Effector memory CD4-positive, alpha-beta T cell (primary cell): ENCODE measurements at regions not wholly inside any gene's neighbourhood (a gene's known extent, or its start where the extent isn't known, plus 50 kb on each side); places are given as distances from the start of the nearest gene placed in this dataset.

Source experiments
- DNase-seq, 3 donors: peaks; one replicate each; pipeline ENCODE4 v3.0.0-alpha.2; 2020
- H3K27ac ChIP-seq: 2 replicates; pipeline ENCODE4 v1.7.0; 2013; ENCODE audit warnings: mild to moderate bottlenecking, low read length, moderate library complexity; ENCODE audit not compliant: insufficient read depth, poor library complexity, severe bottlenecking
- H3K27me3 ChIP-seq: replicated peaks from 2 replicates; pipeline ENCODE4 v1.7.0; 2013; ENCODE audit warnings: mild to moderate bottlenecking, low read length; ENCODE audit not compliant: insufficient read depth, control insufficient read depth, poor library complexity, severe bottlenecking
- H3K36me3 ChIP-seq: 2 replicates; pipeline ENCODE4 v1.7.0; 2013; ENCODE audit warnings: mild to moderate bottlenecking, low read length, moderate library complexity; ENCODE audit not compliant: control insufficient read depth, insufficient read depth
- H3K4me1 ChIP-seq: 2 replicates; pipeline ENCODE4 v1.7.0; 2013; ENCODE audit warnings: low read length, mild to moderate bottlenecking; ENCODE audit not compliant: control insufficient read depth, insufficient read depth, poor library complexity, severe bottlenecking
- H3K4me3 ChIP-seq: 2 replicates; pipeline ENCODE4 v1.7.0; 2013; ENCODE audit warnings: low read length, low read depth, mild to moderate bottlenecking; ENCODE audit not compliant: insufficient read depth, poor library complexity, severe bottlenecking
- H3K9me3 ChIP-seq: 2 replicates; pipeline ENCODE4 v1.7.0; 2013; ENCODE audit warnings: mild to moderate bottlenecking, low read length, moderate library complexity; ENCODE audit not compliant: control insufficient read depth

DNA sequence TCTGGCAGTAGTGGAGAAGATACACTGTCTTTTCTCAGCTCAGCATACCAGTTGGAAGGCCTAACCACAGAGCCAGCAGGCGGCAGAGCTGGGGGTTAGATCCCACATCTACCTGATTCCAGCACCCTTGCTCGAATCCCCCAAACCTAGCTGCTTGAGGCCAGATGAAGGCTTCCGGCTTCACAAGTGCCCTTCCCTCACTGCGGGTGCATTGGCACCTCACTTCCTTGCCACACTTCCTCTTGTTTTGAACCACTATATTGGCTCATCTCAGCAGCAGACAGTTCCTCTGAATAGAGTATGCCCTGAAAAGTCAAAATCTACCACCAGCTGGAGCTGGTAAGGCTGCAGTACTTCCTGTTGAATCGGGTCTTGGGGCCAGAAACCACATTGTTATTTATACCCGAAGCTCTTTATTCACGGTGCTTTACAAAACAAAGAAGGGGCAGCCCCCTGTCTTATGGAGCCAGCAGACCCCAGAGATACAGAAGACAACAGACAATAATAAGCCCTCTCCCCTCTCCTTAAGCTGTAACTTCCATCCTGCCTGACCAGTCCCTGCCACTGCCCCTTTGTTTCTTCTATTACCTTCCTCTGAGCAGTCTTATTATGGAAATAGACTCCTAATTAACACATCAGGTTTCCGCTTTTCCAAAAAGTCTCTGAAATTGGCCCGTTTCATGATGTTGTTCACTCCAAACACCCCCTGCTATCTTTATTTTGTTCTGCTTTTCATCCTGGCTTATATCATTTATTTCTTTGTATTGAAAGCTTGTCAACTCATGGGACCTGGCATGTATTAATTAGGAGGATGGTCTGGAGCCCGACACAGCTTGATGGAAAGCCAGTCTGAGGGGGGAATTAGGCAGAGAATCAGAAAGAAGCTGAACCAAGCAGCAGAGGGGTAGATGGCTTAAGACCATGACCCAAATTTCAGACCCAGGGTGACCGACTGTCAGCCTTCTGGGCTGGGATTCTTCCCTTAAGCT, 233.5 kb downstream of the EFCAB11 start:
- no peaks in the 10 kb centered on the region for H3K27me3 ChIP-seq
- peak; percentile 58 to 73 (median 65) for DNase-seq

GRCh38 chr14:89720076-89720687, 234.3 kb downstream of the EFCAB11 start:
- Histone ChIP-seq H3K4me3 (no peak overlapping the region), H3K36me3 (no peaks in the 10 kb centered on the region), H3K4me1 (peaks cover 47% of the 10 kb centered on the region), H3K9me3 (no peaks in the 10 kb centered on the region), H3K27me3 (no peaks in the 10 kb centered on the region), H3K27ac (peak overlapping the region; percentile 82)
- peak in 2 of 3 donors; percentile 8 to 14 for DNase-seq

More for the DNA sequence above, 233.5 kb downstream of the EFCAB11 start:
- H3K4me1 ChIP-seq: peaks cover 49% of the 10 kb centered on the region
- no peak overlapping the region for H3K4me3 ChIP-seq
- no peaks in the 10 kb centered on the region for H3K36me3 ChIP-seq
- no peaks in the 10 kb centered on the region for H3K9me3 ChIP-seq
- H3K27ac ChIP-seq: peak overlapping the region; percentile 82

- no peak for DNase-seq
- Histone ChIP-seq H3K4me3 (no peak overlapping the region), H3K27me3 (no peaks in the 10 kb centered on the region), H3K27ac (peak overlapping the region; percentile 82), H3K4me1 (peaks cover 46% of the 10 kb centered on the region), H3K36me3 (no peaks in the 10 kb centered on the region), H3K9me3 (no peaks in the 10 kb centered on the region)
These were observed 235.0 kb downstream of the EFCAB11 start for GRCh38 chr14:89719366-89720075.

- Histone ChIP-seq H3K36me3 (no peaks in the 10 kb centered on the region), H3K4me3 (no peak overlapping the region), H3K27me3 (no peaks in the 10 kb centered on the region), H3K27ac (no peak overlapping the region), H3K9me3 (no peaks in the 10 kb centered on the region), H3K4me1 (no peaks in the 10 kb centered on the region)
- DNase-seq: no peak
These were observed 245.4 kb downstream of the EFCAB11 start for GRCh38 chr14:89708982-89709625.

DNA sequence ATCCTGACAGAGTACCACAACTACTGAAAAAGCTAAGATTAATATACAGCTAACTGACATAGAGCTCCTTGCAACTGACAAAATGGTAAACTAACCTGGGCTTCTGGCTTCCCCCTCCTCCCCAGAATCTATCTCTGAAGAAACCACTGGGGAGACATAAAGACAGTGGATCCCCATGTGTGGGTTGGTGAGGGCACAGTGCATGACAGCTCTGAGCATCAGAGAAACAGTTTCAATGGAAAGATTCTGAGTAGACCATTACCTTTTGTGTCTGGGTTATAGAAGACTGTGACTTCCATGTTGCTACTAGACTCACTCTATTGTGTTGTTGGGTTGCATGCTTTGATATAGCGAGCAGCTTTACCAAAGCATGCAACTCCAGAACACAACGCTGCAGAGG, 247.4 kb downstream of the EFCAB11 start:
- H3K4me3 ChIP-seq: no peak overlapping the region
- no peak for DNase-seq
- H3K9me3 ChIP-seq: no peaks in the 10 kb centered on the region
- H3K36me3 ChIP-seq: no peaks in the 10 kb centered on the region
- H3K27me3 ChIP-seq: no peaks in the 10 kb centered on the region
- H3K27ac ChIP-seq: no peak overlapping the region
- peaks cover 6% of the 10 kb centered on the region for H3K4me1 ChIP-seq

- peaks cover 16% of the 10 kb centered on the region for H3K4me1 ChIP-seq
- no peaks in the 10 kb centered on the region for H3K9me3 ChIP-seq
- no peaks in the 10 kb centered on the region for H3K36me3 ChIP-seq
- H3K4me3 ChIP-seq: no peak overlapping the region
- DNase-seq: no peak
- H3K27ac ChIP-seq: no peak overlapping the region
- H3K27me3 ChIP-seq: no peaks in the 10 kb centered on the region
These were observed 251.7 kb downstream of the EFCAB11 start for GRCh38 chr14:89702876-89703200.

- H3K36me3 ChIP-seq: no peaks in the 10 kb centered on the region
- H3K27me3 ChIP-seq: no peaks in the 10 kb centered on the region
- no peak for DNase-seq
- peak overlapping the region; percentile 59 for H3K4me3 ChIP-seq
- no peaks in the 10 kb centered on the region for H3K9me3 ChIP-seq
- H3K4me1 ChIP-seq: peaks cover 16% of the 10 kb centered on the region
- peak overlapping the region; percentile 63 for H3K27ac ChIP-seq
These were observed 252.3 kb downstream of the EFCAB11 start for GRCh38 chr14:89702073-89702875.

GRCh38 chr14:89701211-89702043, 253.1 kb downstream of the EFCAB11 start:
- H3K9me3 ChIP-seq: no peaks in the 10 kb centered on the region
- peak overlapping the region; percentile 68 for H3K27ac ChIP-seq
- H3K27me3 ChIP-seq: no peaks in the 10 kb centered on the region
- no peaks in the 10 kb centered on the region for H3K36me3 ChIP-seq
- H3K4me1 ChIP-seq: peaks cover 16% of the 10 kb centered on the region
- peak overlapping the region; percentile 61 for H3K4me3 ChIP-seq
- peak; percentile 75 to 81 (median 78) for DNase-seq
